NT2/D1 (cell line): ENCODE measurements at regions not wholly inside any gene's neighbourhood (a gene's known extent, or its start where the extent isn't known, plus 50 kb on each side); places are given as distances from the start of the nearest gene placed in this dataset.
"Not testable (repeated sequence)": the region's sequence is repeated elsewhere in the genome, so short reads cannot be mapped to it uniquely, and the experiment has no call there.

ENCODE experiments used
- DNase-seq: peaks from one replicate; pipeline ENCODE4 v3.0.0-alpha.2; 2011; ENCODE audit warnings: low read depth, low spot score
- H3K27me3 ChIP-seq: 2 replicates; pipeline ENCODE4 v1.6.0; 2011; ENCODE audit warnings: mild to moderate bottlenecking; ENCODE audit not compliant: insufficient read length, insufficient read depth
- H3K36me3 ChIP-seq: 2 replicates; pipeline ENCODE4 v1.6.1; 2011; ENCODE audit warnings: mild to moderate bottlenecking, low read length, mixed read lengths; ENCODE audit not compliant: insufficient read depth, insufficient read length
- H3K4me1 ChIP-seq: 2 replicates; pipeline ENCODE4 v1.5.1; 2011; ENCODE audit not compliant: insufficient read depth, insufficient read length
- H3K4me3 ChIP-seq: 2 replicates; pipeline ENCODE4 v1.5.1; 2011; ENCODE audit warnings: low read depth; ENCODE audit not compliant: insufficient read length
- H3K9ac ChIP-seq: 2 replicates; pipeline ENCODE4 v1.6.0; 2011; ENCODE audit warnings: low read depth; ENCODE audit not compliant: insufficient read length
- H3K9me3 ChIP-seq: 2 replicates; pipeline ENCODE4 v1.5.1; 2011; ENCODE audit warnings: mild to moderate bottlenecking, low read length; ENCODE audit not compliant: insufficient read depth
- SUZ12 ChIP-seq: IDR thresholded peaks from 2 replicates; pipeline ENCODE4 v1.6.1; 2011; ENCODE audit not compliant: insufficient read length, insufficient read depth; ENCODE audit errors: extremely low read depth
- YY1 ChIP-seq: IDR thresholded peaks from 2 replicates; pipeline ENCODE4 v1.6.1; 2011; ENCODE audit not compliant: insufficient read length, insufficient read depth
- ZNF274 ChIP-seq: IDR thresholded peaks from 2 replicates; pipeline ENCODE4 v1.6.1; 2011; ENCODE audit warnings: mild to moderate bottlenecking, low read depth, low read length

DNA sequence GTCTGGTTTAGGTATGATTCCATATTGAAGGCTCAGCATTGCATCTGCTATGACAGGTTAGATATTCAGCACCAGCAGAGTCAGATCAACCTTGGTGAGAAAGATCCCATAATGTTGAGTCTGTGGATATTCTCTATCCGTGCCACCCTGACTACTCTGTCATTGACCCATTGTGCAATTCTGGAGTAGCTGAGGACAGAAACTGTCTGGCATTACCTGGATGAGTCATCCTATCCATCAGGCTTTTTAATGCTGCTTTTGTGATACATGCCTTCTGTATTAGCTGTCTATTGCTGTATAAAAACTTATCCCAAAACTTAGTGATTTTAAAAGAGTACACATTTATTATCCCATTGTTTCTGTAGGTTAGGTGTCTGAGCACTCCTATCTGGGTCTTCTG, 189.1 kb upstream of the FAT3 start:
- H3K9ac ChIP-seq, result no peak overlapping the region
- no peak for DNase-seq

GRCh38 chr11:92027136-92027535, 197.5 kb upstream of the FAT3 start:
- not testable (repeated sequence) for DNase-seq, H3K9ac ChIP-seq, H3K27me3 ChIP-seq, H3K4me3 ChIP-seq, H3K4me1 ChIP-seq, H3K9me3 ChIP-seq, H3K36me3 ChIP-seq

More for the DNA sequence above, 189.1 kb upstream of the FAT3 start:
- no peak overlapping the region for H3K4me3 ChIP-seq
- no peaks in the 10 kb centered on the region for H3K27me3 ChIP-seq
- TF ChIP-seq ZNF274, result no peak
- no peak for TF ChIP-seq SUZ12
- no peak for TF ChIP-seq YY1
- no peaks in the 10 kb centered on the region for H3K36me3 ChIP-seq
- H3K4me1 ChIP-seq, result no peaks in the 10 kb centered on the region
- no peaks in the 10 kb centered on the region for H3K9me3 ChIP-seq

DNA sequence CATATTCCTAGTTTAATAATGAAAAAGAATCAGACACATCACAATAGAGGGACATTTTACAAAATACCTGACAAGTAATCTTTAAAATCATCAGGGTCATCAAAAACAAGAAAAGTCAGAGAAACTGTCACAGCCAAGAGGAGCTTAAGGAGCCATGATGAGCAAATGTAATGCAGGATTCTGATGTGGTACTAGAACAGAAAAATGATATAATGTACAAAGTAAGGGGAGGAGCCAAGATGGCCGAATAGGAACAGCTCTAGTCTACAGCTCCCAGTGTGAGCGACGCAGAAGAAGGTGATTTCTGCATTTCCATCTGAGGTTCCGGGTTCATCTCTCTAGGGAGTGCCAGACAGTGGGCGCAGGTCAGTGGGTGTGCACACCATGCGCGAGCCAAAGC, 198.0 kb upstream of the FAT3 start:
- H3K9ac ChIP-seq, result no peak overlapping the region
- TF ChIP-seq SUZ12 (no peak), YY1 (no peak), ZNF274 (no peak)
- no peak overlapping the region for H3K4me3 ChIP-seq

DNA sequence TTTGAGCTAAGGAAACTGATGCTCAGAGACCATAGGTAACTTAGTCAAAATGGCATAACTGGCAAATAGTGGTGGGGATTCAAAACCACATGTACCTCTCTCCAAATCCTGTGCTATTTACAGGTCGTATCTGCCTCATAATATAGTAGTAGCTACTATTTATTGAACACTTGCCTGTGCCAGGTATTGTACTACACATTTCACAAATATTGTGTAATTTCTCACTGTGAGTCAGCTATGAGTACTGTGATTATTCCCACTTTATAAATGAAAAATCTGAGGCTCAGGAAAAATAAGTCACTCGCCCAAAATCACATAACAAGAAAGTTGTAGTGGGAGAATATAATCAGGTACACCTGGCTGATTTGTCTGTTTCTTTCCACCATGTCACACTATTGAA, 199.8 kb upstream of the FAT3 start:
- Histone ChIP-seq H3K9ac (no peak overlapping the region), H3K36me3 (no peaks in the 10 kb centered on the region), H3K9me3 (no peaks in the 10 kb centered on the region), H3K4me3 (no peak overlapping the region), H3K4me1 (no peaks in the 10 kb centered on the region), H3K27me3 (no peaks in the 10 kb centered on the region)
- TF ChIP-seq ZNF274, result no peak
- DNase-seq, result no peak

More for the DNA sequence above, 198.0 kb upstream of the FAT3 start:
- no peak for DNase-seq
- no peaks in the 10 kb centered on the region for H3K36me3 ChIP-seq
- no peaks in the 10 kb centered on the region for H3K4me1 ChIP-seq
- H3K27me3 ChIP-seq, result no peaks in the 10 kb centered on the region
- H3K9me3 ChIP-seq, result no peaks in the 10 kb centered on the region

DNA sequence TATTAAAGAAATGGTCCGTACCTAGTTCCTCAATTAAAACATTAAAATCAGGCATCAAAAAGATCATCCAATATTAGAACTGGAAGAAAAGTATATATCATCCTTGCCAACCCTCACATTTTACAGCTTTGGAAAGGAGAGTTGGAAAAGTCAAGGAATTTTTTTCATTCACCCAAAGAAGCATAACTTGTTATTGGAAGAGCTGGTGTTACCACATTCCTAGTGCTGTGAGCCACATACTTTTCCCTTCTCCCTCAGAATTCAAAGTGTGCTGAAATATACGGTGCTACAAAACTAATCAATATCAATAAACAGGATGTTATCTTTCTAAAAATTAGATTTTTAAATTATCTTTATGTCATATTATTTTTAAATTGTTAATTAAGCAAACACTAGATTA, 202.1 kb upstream of the FAT3 start:
- no peak overlapping the region for H3K4me3 ChIP-seq

GRCh38 chr11:92018332-92018731, 206.3 kb upstream of the FAT3 start:
- Histone ChIP-seq H3K9ac (no peak overlapping the region), H3K4me1 (no peaks in the 10 kb centered on the region), H3K4me3 (no peak overlapping the region), H3K36me3 (no peaks in the 10 kb centered on the region), H3K27me3 (no peaks in the 10 kb centered on the region), H3K9me3 (peaks cover 13% of the 10 kb centered on the region; the same call in 1 of the 2 replicates)
- DNase-seq, result no peak
- no peak for TF ChIP-seq SUZ12
- no peak for TF ChIP-seq ZNF274
- no peak for TF ChIP-seq YY1

More for the DNA sequence above, 202.1 kb upstream of the FAT3 start:
- no peaks in the 10 kb centered on the region for H3K9me3 ChIP-seq
- no peaks in the 10 kb centered on the region for H3K27me3 ChIP-seq
- no peak for DNase-seq
- H3K36me3 ChIP-seq, result no peaks in the 10 kb centered on the region
- TF ChIP-seq YY1, result no peak
- no peak for TF ChIP-seq SUZ12
- TF ChIP-seq ZNF274, result no peak
- no peaks in the 10 kb centered on the region for H3K4me1 ChIP-seq
- H3K9ac ChIP-seq, result no peak overlapping the region

GRCh38 chr11:92008249-92008648, 216.4 kb upstream of the FAT3 start:
- no peaks in the 10 kb centered on the region for H3K36me3 ChIP-seq
- H3K9me3 ChIP-seq, result no peaks in the 10 kb centered on the region
- H3K27me3 ChIP-seq, result no peaks in the 10 kb centered on the region
- no peak overlapping the region for H3K4me3 ChIP-seq
- no peaks in the 10 kb centered on the region for H3K4me1 ChIP-seq
- no peak for DNase-seq
- TF ChIP-seq YY1 (no peak), ZNF274 (no peak)
- no peak overlapping the region for H3K9ac ChIP-seq

DNA sequence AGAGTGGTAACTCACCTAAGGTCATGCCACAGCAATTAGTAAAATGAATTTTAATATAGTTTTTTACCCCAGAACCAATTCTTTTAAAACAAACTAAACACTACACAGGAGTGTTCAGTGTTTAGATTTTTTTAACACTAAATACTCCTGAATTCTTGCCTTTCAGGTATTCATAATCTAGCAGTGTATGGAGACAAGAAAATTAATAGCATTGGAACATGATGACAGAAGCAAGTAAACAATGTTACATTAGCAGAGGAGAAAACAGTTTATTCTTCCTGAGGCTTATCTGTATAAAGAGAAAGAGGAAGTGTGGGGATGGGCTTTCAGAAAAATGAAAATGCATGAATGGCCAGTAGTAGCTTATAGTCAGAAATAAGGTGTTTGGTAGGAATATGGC, 222.1 kb upstream of the FAT3 start:
- DNase-seq, result no peak
- TF ChIP-seq ZNF274 (no peak), SUZ12 (no peak), YY1 (no peak)
- no peak overlapping the region for H3K4me3 ChIP-seq

More for the DNA sequence above, 222.1 kb upstream of the FAT3 start:
- Histone ChIP-seq H3K36me3 (no peaks in the 10 kb centered on the region), H3K4me1 (no peaks in the 10 kb centered on the region), H3K9me3 (no peaks in the 10 kb centered on the region), H3K27me3 (no peaks in the 10 kb centered on the region), H3K9ac (no peak overlapping the region)
